ENCODE measurements at regions not wholly inside any gene's neighbourhood (a gene's known extent, or its start where the extent isn't known, plus 50 kb on each side); places are given as distances from the start of the nearest gene placed in this dataset.
"Not testable (repeated sequence)": the region's sequence is repeated elsewhere in the genome, so short reads cannot be mapped to it uniquely, and the experiment has no call there.

- Histone ChIP-seq H3K9ac (ENCODE audit: insufficient read depth in 1 of 2, low read length in 2 of 2) (no peak overlapping the region), H3K27ac (ENCODE audit: low read depth in 1 of 2, low read length in 1 of 2) (no peak overlapping the region), H3K27me3 (ENCODE audit: control insufficient read depth in 3 of 3, insufficient read depth in 3 of 3, low read length in 2 of 3) (no peaks in the 10 kb centered on the region), H3K9me3 (ENCODE audit: control insufficient read depth in 4 of 4, insufficient read depth in 3 of 4, low read length in 3 of 4) (peaks cover 0 to 6% (median 0%) of the 10 kb centered on the region in 4 donors), H3K36me3 (ENCODE audit: control insufficient read depth in 4 of 4, insufficient read depth in 4 of 4, low read length in 4 of 4) (no peaks in the 10 kb centered on the region), H3K4me3 (no peak overlapping the region), H3K4me1 (ENCODE audit: control insufficient read depth in 5 of 5, insufficient read depth in 5 of 5, low read length in 5 of 5) (no peaks in the 10 kb centered on the region)
- DNase-seq, result no peak
- TF ChIP-seq, protein P1, sequence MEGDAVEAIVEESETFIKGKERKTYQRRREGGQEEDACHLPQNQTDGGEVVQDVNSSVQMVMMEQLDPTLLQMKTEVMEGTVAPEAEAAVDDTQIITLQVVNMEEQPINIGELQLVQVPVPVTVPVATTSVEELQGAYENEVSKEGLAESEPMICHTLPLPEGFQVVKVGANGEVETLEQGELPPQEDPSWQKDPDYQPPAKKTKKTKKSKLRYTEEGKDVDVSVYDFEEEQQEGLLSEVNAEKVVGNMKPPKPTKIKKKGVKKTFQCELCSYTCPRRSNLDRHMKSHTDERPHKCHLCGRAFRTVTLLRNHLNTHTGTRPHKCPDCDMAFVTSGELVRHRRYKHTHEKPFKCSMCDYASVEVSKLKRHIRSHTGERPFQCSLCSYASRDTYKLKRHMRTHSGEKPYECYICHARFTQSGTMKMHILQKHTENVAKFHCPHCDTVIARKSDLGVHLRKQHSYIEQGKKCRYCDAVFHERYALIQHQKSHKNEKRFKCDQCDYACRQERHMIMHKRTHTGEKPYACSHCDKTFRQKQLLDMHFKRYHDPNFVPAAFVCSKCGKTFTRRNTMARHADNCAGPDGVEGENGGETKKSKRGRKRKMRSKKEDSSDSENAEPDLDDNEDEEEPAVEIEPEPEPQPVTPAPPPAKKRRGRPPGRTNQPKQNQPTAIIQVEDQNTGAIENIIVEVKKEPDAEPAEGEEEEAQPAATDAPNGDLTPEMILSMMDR (IDR thresholded peaks at IDR 0.05; ENCODE audit: control extremely low read depth, extremely low read depth), result no peak
- WGBS, 2 donors, result 81 to 87% methylated on average over 1 of the region's 1 CpG
- ATAC-seq (ENCODE audit: insufficient read depth, low FRiP score), result no peak
These were observed 78.4 kb upstream of the CCDC179 start for GRCh38 chr11:22938691-22939090.

DNA sequence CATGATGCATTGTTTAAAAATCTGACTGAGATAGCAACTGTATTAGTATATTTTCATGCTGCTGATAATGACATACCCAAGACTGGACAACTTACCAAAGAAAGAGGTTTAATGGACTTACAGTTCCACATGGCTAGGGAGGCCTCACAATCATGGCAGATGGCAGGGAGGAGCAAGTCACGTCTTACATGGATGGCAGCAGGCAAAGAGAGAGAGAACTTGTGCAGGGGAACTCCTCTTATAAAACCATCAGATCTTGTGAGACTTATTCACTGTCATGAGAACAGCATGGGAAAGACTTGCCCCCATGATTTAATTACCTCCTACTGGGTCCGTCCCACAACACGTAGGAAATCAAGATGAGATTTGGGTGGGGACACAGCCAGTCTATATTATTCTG lies 81.3 kb upstream of the CCDC179 start:
- not testable (repeated sequence) for H3K27ac ChIP-seq (ENCODE audit: low read depth in 1 of 2, low read length in 1 of 2); DNase-seq; H3K4me3 ChIP-seq; ATAC-seq (ENCODE audit: insufficient read depth, low FRiP score); H3K9ac ChIP-seq (ENCODE audit: insufficient read depth in 1 of 2, low read length in 2 of 2); H3K4me1 ChIP-seq (ENCODE audit: control insufficient read depth in 5 of 5, insufficient read depth in 5 of 5, low read length in 5 of 5); H3K9me3 ChIP-seq (ENCODE audit: control insufficient read depth in 4 of 4, insufficient read depth in 3 of 4, low read length in 3 of 4); H3K27me3 ChIP-seq (ENCODE audit: control insufficient read depth in 3 of 3, insufficient read depth in 3 of 3, low read length in 2 of 3); H3K36me3 ChIP-seq (ENCODE audit: control insufficient read depth in 4 of 4, insufficient read depth in 4 of 4, low read length in 4 of 4)
- WGBS, 2 donors, result 95 to 96% methylated on average over 3 of the region's 3 CpGs

DNA sequence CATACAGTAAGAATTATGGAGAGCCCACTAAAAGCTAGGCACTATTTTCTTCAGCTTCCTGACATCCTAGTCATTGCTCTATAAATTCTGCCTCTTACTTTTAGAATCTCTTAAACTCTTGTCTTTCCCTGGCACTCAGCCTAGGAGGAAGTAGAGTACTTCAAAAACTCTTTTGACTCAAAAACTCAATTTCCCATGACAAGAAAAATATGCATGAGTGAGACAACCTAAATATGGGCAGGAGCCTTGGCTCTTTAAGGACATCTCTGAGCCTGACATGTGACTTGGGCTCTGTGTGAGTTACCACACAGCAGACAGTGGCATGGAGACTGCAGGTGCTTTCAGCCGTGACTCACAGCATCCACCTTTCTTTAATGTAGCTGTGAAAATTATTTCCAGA lies 97.5 kb upstream of the CCDC179 start:
- Histone ChIP-seq H3K9ac (ENCODE audit: insufficient read depth in 1 of 2, low read length in 2 of 2) (no peak overlapping the region), H3K4me3 (no peak overlapping the region), H3K27ac (ENCODE audit: low read depth in 1 of 2, low read length in 1 of 2) (no peak overlapping the region), H3K4me1 (ENCODE audit: control insufficient read depth in 5 of 5, insufficient read depth in 5 of 5, low read length in 5 of 5) (peaks cover 0 to 2% (median 0%) of the 10 kb centered on the region in 5 donors), H3K36me3 (ENCODE audit: control insufficient read depth in 4 of 4, insufficient read depth in 4 of 4, low read length in 4 of 4) (no peaks in the 10 kb centered on the region), H3K27me3 (ENCODE audit: control insufficient read depth in 3 of 3, insufficient read depth in 3 of 3, low read length in 2 of 3) (no peaks in the 10 kb centered on the region), H3K9me3 (ENCODE audit: control insufficient read depth in 4 of 4, insufficient read depth in 3 of 4, low read length in 3 of 4) (no peaks in the 10 kb centered on the region)
- 39 to 43% methylated on average over 1 of the region's 1 CpG for WGBS, 2 donors
- ATAC-seq (ENCODE audit: insufficient read depth, low FRiP score) (no peak), DNase-seq (peak in 2 of 3 donors; percentile 8 to 40)
- TF ChIP-seq, protein P1 (IDR thresholded peaks at IDR 0.05; ENCODE audit: control extremely low read depth, extremely low read depth), result no peak

DNA sequence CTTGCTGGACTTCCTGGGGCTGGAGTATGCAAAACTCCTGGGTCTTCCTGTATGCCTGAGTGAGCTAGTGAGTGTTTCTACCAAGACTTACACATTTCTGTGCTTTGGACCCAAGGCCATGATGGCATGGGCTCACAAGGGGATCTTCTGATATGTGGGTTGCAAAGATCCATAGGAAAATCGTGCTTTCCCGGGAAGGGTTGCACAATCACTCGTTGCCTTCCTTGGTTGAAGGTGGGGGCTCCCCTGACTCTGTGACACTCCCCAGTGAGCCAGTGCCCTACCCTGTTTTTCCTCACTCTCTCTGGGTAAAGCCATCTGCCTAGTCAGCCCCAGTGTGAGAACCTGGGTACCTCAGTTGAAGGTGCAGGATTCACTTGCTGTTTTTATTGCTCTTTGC lies 114.0 kb upstream of the CCDC179 start:
- Histone ChIP-seq H3K9me3 (ENCODE audit: control insufficient read depth in 4 of 4, insufficient read depth in 3 of 4, low read length in 3 of 4) (peaks cover 0 to 10% (median 0%) of the 10 kb centered on the region in 4 donors), H3K27me3 (ENCODE audit: control insufficient read depth in 3 of 3, insufficient read depth in 3 of 3, low read length in 2 of 3) (no peaks in the 10 kb centered on the region), H3K9ac (ENCODE audit: insufficient read depth in 1 of 2, low read length in 2 of 2) (no peak overlapping the region), H3K27ac (ENCODE audit: low read depth in 1 of 2, low read length in 1 of 2) (no peak overlapping the region), H3K36me3 (ENCODE audit: control insufficient read depth in 4 of 4, insufficient read depth in 4 of 4, low read length in 4 of 4) (no peaks in the 10 kb centered on the region), H3K4me1 (ENCODE audit: control insufficient read depth in 5 of 5, insufficient read depth in 5 of 5, low read length in 5 of 5) (no peaks in the 10 kb centered on the region), H3K4me3 (no peak overlapping the region)
- DNase-seq (no peak), ATAC-seq (ENCODE audit: insufficient read depth, low FRiP score) (no peak)
- 90 to 94% methylated on average over 3 of the region's 3 CpGs for WGBS, 2 donors
- TF ChIP-seq, protein P1 (IDR thresholded peaks at IDR 0.05; ENCODE audit: control extremely low read depth, extremely low read depth), result no peak

Data from lung (tissue), 11 donors.